IMR-90 (cell line): ENCODE measurements at regions not wholly inside any gene's neighbourhood (a gene's known extent, or its start where the extent isn't known, plus 50 kb on each side); places are given as distances from the start of the nearest gene placed in this dataset.

Source experiments
- POLR2A ChIP-seq: IDR thresholded peaks from 2 replicates; pipeline ENCODE4 v1.6.1; 2012; ENCODE audit warnings: mild to moderate bottlenecking, low read depth, low read length
- SMC3 ChIP-seq: fragments of 150-350 bp; IDR thresholded peaks from 2 replicates; pipeline ENCODE4 v1.6.1; 2016; ENCODE audit warnings: low read depth, mild to moderate bottlenecking, antibody characterized with exemption, low read length, moderate library complexity
- TF ChIP-seq, protein P1 (sequence below): conservative IDR thresholded peaks from 2 replicates; pipeline ENCODE4 v1.5.1; 2012; ENCODE audit warnings: mild to moderate bottlenecking, low read depth, low read length, improper control_type of control experiment
- TF ChIP-seq, protein P2 (sequence below): fragments of 150-350 bp; IDR thresholded peaks from 2 replicates; pipeline ENCODE4 v1.6.1; 2017; ENCODE audit warnings: mild to moderate bottlenecking, antibody characterized with exemption, low read length, low read depth

DNA sequence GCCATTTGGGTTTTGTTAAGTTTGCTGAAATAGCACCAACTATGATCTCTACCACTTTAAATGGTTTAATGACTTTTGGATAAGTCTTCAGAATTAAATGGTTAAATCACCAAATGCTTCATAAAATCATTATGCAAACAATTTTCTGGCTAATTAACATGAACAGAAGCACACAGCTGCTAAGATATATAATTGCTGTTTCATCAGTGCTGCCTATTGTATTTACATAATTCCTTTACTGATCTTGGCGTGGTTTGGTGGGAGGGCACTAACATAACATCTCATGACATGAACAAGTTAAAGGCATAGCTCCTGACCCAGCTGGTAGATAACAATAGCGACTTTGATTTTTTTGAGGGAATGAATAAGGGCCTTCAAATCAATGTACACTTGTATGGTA, 94.1 kb downstream of the FZD1 start:
- TF ChIP-seq, protein P1, sequence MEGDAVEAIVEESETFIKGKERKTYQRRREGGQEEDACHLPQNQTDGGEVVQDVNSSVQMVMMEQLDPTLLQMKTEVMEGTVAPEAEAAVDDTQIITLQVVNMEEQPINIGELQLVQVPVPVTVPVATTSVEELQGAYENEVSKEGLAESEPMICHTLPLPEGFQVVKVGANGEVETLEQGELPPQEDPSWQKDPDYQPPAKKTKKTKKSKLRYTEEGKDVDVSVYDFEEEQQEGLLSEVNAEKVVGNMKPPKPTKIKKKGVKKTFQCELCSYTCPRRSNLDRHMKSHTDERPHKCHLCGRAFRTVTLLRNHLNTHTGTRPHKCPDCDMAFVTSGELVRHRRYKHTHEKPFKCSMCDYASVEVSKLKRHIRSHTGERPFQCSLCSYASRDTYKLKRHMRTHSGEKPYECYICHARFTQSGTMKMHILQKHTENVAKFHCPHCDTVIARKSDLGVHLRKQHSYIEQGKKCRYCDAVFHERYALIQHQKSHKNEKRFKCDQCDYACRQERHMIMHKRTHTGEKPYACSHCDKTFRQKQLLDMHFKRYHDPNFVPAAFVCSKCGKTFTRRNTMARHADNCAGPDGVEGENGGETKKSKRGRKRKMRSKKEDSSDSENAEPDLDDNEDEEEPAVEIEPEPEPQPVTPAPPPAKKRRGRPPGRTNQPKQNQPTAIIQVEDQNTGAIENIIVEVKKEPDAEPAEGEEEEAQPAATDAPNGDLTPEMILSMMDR = no peak
- TF ChIP-seq SMC3 (no peak), POLR2A (no peak)
- TF ChIP-seq, protein P2, sequence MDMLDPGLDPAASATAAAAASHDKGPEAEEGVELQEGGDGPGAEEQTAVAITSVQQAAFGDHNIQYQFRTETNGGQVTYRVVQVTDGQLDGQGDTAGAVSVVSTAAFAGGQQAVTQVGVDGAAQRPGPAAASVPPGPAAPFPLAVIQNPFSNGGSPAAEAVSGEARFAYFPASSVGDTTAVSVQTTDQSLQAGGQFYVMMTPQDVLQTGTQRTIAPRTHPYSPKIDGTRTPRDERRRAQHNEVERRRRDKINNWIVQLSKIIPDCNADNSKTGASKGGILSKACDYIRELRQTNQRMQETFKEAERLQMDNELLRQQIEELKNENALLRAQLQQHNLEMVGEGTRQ = no peak
